WTC11 (cell line): ENCODE measurements at regions not wholly inside any gene's neighbourhood (a gene's known extent, or its start where the extent isn't known, plus 50 kb on each side); places are given as distances from the start of the nearest gene placed in this dataset.

Experiments
- ATAC-seq: fragments of 200-7000 bp; cut with Tn5 transposase; 2 replicates; pipeline ENCODE4 v1.10.0; 2021; ENCODE audit warnings: mild to moderate bottlenecking, moderate library complexity
- CTCF ChIA-PET: fragments of 300-600 bp; sonication (Branson Sonifier 250); formaldehyde crosslinking; loops from one replicate; lab custom pipeline; 2021; ENCODE audit warnings: antibody characterized with exemption; lab: Charles Lee
- POLR2A ChIA-PET: fragments of 350-600 bp; sonication (Branson Sonifier 250); formaldehyde crosslinking; loops from one replicate; lab custom pipeline; 2021; ENCODE audit warnings: antibody characterized with exemption; lab: Charles Lee
- DNase-seq: peaks from one replicate; pipeline ENCODE4 v3.0.0; 2021; ENCODE audit warnings: low spot score
- H3K27ac Mint-ChIP-seq: 2 replicates; pipeline ENCODE4 v1.8.0; 2021; ENCODE audit warnings: mixed read lengths
- H3K27me3 Mint-ChIP-seq: 2 replicates; pipeline ENCODE4 v1.8.0; 2021; ENCODE audit warnings: low read depth, mild to moderate bottlenecking, moderate library complexity, mixed read lengths
- H3K36me3 Mint-ChIP-seq: 2 replicates; pipeline ENCODE4 v1.8.0; 2021; ENCODE audit warnings: mixed read lengths
- H3K4me1 Mint-ChIP-seq: 2 replicates; pipeline ENCODE4 v1.8.0; 2022; ENCODE audit warnings: mixed read lengths
- H3K4me3 Mint-ChIP-seq: 2 replicates; pipeline ENCODE4 v1.8.0; 2021; ENCODE audit warnings: mild to moderate bottlenecking, moderate library complexity, mixed read lengths
- H3K9me3 Mint-ChIP-seq: 2 replicates; pipeline ENCODE4 v1.8.0; 2021; ENCODE audit warnings: mixed read lengths
- CREB1 ChIP-seq: sonication (generic); formaldehyde crosslinking; IDR thresholded peaks from 2 replicates; pipeline ENCODE4 v1.8.0; 2023; ENCODE audit warnings: mild to moderate bottlenecking, missing genetic modification reagents
- RORB ChIP-seq: fragments of 250-450 bp; sonication (Bioruptor Pico); IDR thresholded peaks from 2 replicates; pipeline ENCODE4 v1.9.0; 2021; ENCODE audit warnings: mild to moderate bottlenecking
- SP1 ChIP-seq: sonication (generic); formaldehyde crosslinking; conservative IDR thresholded peaks from 2 replicates; pipeline ENCODE4 v1.8.1; 2022; ENCODE audit warnings: missing genetic modification reagents
- TEAD1 ChIP-seq: sonication (generic); formaldehyde crosslinking; IDR thresholded peaks from 2 replicates; pipeline ENCODE4 v1.8.0; 2022; ENCODE audit warnings: mild to moderate bottlenecking, missing genetic modification reagents
- TEAD4 ChIP-seq: sonication (generic); formaldehyde crosslinking; IDR thresholded peaks from 2 replicates; pipeline ENCODE4 v1.8.0; 2022; ENCODE audit warnings: mild to moderate bottlenecking, missing genetic modification reagents
- ZNF416 ChIP-seq: fragments of 250-450 bp; sonication (Bioruptor Pico); IDR thresholded peaks from 2 replicates; pipeline ENCODE4 v1.9.0; 2021; ENCODE audit warnings: mild to moderate bottlenecking, inconsistent platforms
- TF ChIP-seq, protein P1 (sequence below): sonication (generic); formaldehyde crosslinking; IDR thresholded peaks from 2 replicates; pipeline ENCODE4 v1.8.1; 2023; ENCODE audit warnings: mild to moderate bottlenecking, missing genetic modification reagents, borderline replicate concordance
- TF ChIP-seq, protein P2 (sequence below): sonication (generic); formaldehyde crosslinking; IDR thresholded peaks from 2 replicates; pipeline ENCODE4 v1.8.1; 2023; ENCODE audit warnings: mild to moderate bottlenecking, moderate library complexity, missing genetic modification reagents
- TF ChIP-seq, protein P3 (sequence below): sonication (generic); formaldehyde crosslinking; IDR thresholded peaks from 2 replicates; pipeline ENCODE4 v1.8.1; 2023; ENCODE audit warnings: mild to moderate bottlenecking, missing genetic modification reagents
- TF ChIP-seq, protein P4 (sequence below): sonication (generic); formaldehyde crosslinking; IDR thresholded peaks from 2 replicates; pipeline ENCODE4 v1.8.1; 2023; ENCODE audit warnings: mild to moderate bottlenecking, missing genetic modification reagents
- TF ChIP-seq, protein P5 (sequence below): fragments of 250-450 bp; sonication (Bioruptor Pico); IDR thresholded peaks from 2 replicates; pipeline ENCODE4 v1.9.0; 2021; ENCODE audit warnings: mild to moderate bottlenecking
- TF ChIP-seq, protein P6 (sequence below): sonication (generic); formaldehyde crosslinking; IDR thresholded peaks from 2 replicates; pipeline ENCODE4 v1.8.1; 2023; ENCODE audit warnings: mild to moderate bottlenecking, missing genetic modification reagents, moderate library complexity
- TF ChIP-seq, protein P7 (sequence below): sonication (generic); formaldehyde crosslinking; IDR thresholded peaks from 2 replicates; pipeline ENCODE4 v1.8.0; 2023; ENCODE audit warnings: mild to moderate bottlenecking, missing genetic modification reagents

DNA sequence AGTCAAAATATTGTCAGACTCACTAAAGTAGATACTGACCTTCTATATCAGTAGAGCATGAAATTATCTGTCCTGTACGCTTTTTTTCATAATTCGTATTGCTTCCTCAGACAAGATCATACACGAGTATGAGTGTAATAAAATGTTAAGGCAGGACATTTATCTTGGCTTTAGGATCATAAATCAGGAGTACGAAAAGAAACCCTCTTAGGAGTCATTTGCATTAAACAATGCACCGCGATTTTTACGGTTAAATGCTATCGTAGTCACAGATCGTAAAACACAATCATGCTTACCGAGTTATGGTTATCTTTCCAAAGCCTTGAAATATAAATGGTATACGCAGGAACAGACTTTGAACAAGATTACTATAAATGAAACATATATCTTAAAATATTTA lies 510.3 kb upstream of the ROBO1 start:
- Mint-ChIP-seq H3K4me3 (no peak overlapping the region), H3K27ac (no peak overlapping the region), H3K4me1 (no peaks in the 10 kb centered on the region), H3K27me3 (no peaks in the 10 kb centered on the region), H3K36me3 (no peaks in the 10 kb centered on the region), H3K9me3 (peaks cover 5% of the 10 kb centered on the region)
- POLR2A ChIA-PET = no interaction called here
- DNase-seq = no peak
- no peak for ATAC-seq
- TF ChIP-seq, protein P1, sequence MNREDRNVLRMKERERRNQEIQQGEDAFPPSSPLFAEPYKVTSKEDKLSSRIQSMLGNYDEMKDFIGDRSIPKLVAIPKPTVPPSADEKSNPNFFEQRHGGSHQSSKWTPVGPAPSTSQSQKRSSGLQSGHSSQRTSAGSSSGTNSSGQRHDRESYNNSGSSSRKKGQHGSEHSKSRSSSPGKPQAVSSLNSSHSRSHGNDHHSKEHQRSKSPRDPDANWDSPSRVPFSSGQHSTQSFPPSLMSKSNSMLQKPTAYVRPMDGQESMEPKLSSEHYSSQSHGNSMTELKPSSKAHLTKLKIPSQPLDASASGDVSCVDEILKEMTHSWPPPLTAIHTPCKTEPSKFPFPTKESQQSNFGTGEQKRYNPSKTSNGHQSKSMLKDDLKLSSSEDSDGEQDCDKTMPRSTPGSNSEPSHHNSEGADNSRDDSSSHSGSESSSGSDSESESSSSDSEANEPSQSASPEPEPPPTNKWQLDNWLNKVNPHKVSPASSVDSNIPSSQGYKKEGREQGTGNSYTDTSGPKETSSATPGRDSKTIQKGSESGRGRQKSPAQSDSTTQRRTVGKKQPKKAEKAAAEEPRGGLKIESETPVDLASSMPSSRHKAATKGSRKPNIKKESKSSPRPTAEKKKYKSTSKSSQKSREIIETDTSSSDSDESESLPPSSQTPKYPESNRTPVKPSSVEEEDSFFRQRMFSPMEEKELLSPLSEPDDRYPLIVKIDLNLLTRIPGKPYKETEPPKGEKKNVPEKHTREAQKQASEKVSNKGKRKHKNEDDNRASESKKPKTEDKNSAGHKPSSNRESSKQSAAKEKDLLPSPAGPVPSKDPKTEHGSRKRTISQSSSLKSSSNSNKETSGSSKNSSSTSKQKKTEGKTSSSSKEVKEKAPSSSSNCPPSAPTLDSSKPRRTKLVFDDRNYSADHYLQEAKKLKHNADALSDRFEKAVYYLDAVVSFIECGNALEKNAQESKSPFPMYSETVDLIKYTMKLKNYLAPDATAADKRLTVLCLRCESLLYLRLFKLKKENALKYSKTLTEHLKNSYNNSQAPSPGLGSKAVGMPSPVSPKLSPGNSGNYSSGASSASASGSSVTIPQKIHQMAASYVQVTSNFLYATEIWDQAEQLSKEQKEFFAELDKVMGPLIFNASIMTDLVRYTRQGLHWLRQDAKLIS = no peak
- TF ChIP-seq ZNF416 (CRISPR knock-in tag) (no peak), CREB1 (CRISPR knock-in tag) (no peak), SP1 (no peak), TEAD1 (CRISPR knock-in tag) (no peak), TEAD4 (CRISPR knock-in tag) (no peak), RORB (CRISPR knock-in tag) (no peak)
- TF ChIP-seq, protein P2, sequence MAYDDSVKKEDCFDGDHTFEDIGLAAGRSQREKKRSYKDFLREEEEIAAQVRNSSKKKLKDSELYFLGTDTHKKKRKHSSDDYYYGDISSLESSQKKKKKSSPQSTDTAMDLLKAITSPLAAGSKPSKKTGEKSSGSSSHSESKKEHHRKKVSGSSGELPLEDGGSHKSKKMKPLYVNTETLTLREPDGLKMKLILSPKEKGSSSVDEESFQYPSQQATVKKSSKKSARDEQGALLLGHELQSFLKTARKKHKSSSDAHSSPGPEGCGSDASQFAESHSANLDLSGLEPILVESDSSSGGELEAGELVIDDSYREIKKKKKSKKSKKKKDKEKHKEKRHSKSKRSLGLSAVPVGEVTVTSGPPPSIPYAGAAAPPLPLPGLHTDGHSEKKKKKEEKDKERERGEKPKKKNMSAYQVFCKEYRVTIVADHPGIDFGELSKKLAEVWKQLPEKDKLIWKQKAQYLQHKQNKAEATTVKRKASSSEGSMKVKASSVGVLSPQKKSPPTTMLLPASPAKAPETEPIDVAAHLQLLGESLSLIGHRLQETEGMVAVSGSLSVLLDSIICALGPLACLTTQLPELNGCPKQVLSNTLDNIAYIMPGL (CRISPR knock-in tag) = no peak
- TF ChIP-seq, protein P3, sequence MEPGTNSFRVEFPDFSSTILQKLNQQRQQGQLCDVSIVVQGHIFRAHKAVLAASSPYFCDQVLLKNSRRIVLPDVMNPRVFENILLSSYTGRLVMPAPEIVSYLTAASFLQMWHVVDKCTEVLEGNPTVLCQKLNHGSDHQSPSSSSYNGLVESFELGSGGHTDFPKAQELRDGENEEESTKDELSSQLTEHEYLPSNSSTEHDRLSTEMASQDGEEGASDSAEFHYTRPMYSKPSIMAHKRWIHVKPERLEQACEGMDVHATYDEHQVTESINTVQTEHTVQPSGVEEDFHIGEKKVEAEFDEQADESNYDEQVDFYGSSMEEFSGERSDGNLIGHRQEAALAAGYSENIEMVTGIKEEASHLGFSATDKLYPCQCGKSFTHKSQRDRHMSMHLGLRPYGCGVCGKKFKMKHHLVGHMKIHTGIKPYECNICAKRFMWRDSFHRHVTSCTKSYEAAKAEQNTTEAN (CRISPR knock-in tag) = no peak
- TF ChIP-seq, protein P4, sequence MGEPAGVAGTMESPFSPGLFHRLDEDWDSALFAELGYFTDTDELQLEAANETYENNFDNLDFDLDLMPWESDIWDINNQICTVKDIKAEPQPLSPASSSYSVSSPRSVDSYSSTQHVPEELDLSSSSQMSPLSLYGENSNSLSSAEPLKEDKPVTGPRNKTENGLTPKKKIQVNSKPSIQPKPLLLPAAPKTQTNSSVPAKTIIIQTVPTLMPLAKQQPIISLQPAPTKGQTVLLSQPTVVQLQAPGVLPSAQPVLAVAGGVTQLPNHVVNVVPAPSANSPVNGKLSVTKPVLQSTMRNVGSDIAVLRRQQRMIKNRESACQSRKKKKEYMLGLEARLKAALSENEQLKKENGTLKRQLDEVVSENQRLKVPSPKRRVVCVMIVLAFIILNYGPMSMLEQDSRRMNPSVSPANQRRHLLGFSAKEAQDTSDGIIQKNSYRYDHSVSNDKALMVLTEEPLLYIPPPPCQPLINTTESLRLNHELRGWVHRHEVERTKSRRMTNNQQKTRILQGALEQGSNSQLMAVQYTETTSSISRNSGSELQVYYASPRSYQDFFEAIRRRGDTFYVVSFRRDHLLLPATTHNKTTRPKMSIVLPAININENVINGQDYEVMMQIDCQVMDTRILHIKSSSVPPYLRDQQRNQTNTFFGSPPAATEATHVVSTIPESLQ (CRISPR knock-in tag) = no peak
- TF ChIP-seq, protein P5, sequence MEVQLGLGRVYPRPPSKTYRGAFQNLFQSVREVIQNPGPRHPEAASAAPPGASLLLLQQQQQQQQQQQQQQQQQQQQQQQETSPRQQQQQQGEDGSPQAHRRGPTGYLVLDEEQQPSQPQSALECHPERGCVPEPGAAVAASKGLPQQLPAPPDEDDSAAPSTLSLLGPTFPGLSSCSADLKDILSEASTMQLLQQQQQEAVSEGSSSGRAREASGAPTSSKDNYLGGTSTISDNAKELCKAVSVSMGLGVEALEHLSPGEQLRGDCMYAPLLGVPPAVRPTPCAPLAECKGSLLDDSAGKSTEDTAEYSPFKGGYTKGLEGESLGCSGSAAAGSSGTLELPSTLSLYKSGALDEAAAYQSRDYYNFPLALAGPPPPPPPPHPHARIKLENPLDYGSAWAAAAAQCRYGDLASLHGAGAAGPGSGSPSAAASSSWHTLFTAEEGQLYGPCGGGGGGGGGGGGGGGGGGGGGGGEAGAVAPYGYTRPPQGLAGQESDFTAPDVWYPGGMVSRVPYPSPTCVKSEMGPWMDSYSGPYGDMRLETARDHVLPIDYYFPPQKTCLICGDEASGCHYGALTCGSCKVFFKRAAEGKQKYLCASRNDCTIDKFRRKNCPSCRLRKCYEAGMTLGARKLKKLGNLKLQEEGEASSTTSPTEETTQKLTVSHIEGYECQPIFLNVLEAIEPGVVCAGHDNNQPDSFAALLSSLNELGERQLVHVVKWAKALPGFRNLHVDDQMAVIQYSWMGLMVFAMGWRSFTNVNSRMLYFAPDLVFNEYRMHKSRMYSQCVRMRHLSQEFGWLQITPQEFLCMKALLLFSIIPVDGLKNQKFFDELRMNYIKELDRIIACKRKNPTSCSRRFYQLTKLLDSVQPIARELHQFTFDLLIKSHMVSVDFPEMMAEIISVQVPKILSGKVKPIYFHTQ = no peak
- TF ChIP-seq, protein P6, sequence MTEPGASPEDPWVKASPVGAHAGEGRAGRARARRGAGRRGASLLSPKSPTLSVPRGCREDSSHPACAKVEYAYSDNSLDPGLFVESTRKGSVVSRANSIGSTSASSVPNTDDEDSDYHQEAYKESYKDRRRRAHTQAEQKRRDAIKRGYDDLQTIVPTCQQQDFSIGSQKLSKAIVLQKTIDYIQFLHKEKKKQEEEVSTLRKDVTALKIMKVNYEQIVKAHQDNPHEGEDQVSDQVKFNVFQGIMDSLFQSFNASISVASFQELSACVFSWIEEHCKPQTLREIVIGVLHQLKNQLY (CRISPR knock-in tag) = no peak
- TF ChIP-seq, protein P7, sequence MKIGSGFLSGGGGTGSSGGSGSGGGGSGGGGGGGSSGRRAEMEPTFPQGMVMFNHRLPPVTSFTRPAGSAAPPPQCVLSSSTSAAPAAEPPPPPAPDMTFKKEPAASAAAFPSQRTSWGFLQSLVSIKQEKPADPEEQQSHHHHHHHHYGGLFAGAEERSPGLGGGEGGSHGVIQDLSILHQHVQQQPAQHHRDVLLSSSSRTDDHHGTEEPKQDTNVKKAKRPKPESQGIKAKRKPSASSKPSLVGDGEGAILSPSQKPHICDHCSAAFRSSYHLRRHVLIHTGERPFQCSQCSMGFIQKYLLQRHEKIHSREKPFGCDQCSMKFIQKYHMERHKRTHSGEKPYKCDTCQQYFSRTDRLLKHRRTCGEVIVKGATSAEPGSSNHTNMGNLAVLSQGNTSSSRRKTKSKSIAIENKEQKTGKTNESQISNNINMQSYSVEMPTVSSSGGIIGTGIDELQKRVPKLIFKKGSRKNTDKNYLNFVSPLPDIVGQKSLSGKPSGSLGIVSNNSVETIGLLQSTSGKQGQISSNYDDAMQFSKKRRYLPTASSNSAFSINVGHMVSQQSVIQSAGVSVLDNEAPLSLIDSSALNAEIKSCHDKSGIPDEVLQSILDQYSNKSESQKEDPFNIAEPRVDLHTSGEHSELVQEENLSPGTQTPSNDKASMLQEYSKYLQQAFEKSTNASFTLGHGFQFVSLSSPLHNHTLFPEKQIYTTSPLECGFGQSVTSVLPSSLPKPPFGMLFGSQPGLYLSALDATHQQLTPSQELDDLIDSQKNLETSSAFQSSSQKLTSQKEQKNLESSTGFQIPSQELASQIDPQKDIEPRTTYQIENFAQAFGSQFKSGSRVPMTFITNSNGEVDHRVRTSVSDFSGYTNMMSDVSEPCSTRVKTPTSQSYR (CRISPR knock-in tag) = no peak
- CTCF ChIA-PET = no interaction called here
